SH-SY5Y (cell line): ENCODE measurements at regions not wholly inside any gene's neighbourhood (a gene's known extent, or its start where the extent isn't known, plus 50 kb on each side); places are given as distances from the start of the nearest gene placed in this dataset.

ENCODE experiments used
- GATA2 ChIP-seq: IDR thresholded peaks from 2 replicates; pipeline ENCODE4 v1.6.1; 2011; ENCODE audit warnings: mild to moderate bottlenecking, low read depth, low read length
- GATA3 ChIP-seq: IDR thresholded peaks from 2 replicates; pipeline ENCODE4 v1.6.1; 2011; ENCODE audit warnings: low read depth, mild to moderate bottlenecking, low read length, moderate library complexity

DNA sequence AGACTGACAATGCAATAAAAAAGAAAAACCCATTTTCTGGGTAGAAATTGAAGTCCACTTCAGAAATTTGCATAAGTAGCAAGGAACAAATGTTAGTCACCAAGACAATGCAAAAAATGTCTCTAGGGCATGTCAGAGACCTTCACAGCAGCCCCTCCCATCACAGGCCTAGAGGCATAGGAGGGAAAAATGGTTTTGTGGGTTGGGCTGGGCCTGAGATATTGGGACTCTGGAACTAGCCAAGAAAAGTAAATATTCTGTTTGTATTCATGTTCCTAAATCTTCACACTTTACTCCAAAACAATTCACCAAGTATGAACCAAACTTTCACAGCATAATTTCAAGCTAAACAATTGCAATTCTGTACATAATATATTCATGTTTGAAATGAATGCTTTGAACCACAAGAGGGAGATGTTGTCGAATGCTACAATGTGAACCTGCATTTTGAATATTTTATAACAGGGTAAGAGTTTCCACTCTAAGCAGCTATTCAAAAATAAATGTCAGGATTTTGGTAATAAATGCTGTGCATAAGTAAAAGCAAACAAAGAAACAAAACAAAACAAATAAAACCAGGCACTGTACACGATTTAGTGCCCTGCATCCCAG, 429.2 kb downstream of the OTOL1 start:
- TF ChIP-seq GATA3 (no peak), GATA2 (no peak)
